Fibroblast of lung (primary cell): ENCODE measurements at regions not wholly inside any gene's neighbourhood (a gene's known extent, or its start where the extent isn't known, plus 50 kb on each side); places are given as distances from the start of the nearest gene placed in this dataset.
"Not testable (repeated sequence)": the region's sequence is repeated elsewhere in the genome, so short reads cannot be mapped to it uniquely, and the experiment has no call there.

Experiments used
- DNase-seq, 2 donors: peaks; one replicate each; pipeline versions ENCODE4 v3.0.0 to v3.0.0-alpha.2; 2010; ENCODE audit warnings: low read depth in 2 of 2
- H2AFZ ChIP-seq: 2 replicates; pipeline ENCODE4 v1.5.1; 2012; ENCODE audit warnings: low read length, control low read depth, inconsistent platforms
- H3K27ac ChIP-seq: 2 replicates; pipeline ENCODE4 v1.5.1; 2011; ENCODE audit warnings: low read length, control low read depth; ENCODE audit not compliant: insufficient read depth
- H3K27me3 ChIP-seq: 2 replicates; pipeline ENCODE4 v1.5.1; 2011; ENCODE audit warnings: mild to moderate bottlenecking, low read length; ENCODE audit not compliant: control insufficient read depth, insufficient read depth
- H3K36me3 ChIP-seq: 2 replicates; pipeline ENCODE4 v1.5.1; 2011; ENCODE audit warnings: low read length; ENCODE audit not compliant: control insufficient read depth, insufficient read depth
- H3K4me1 ChIP-seq: 2 replicates; pipeline ENCODE4 v1.5.1; 2011; ENCODE audit warnings: low read length; ENCODE audit not compliant: control insufficient read depth, insufficient read depth; ENCODE audit errors: extremely low read depth
- H3K4me2 ChIP-seq: 2 replicates; pipeline ENCODE4 v1.5.1; 2011; ENCODE audit warnings: low read length, control low read depth; ENCODE audit not compliant: insufficient read depth; ENCODE audit errors: extremely low read depth
- H3K4me3 ChIP-seq, 4 experiments: fragments of 200-600 bp in 1 of 4; sonication (generic) in 1 of 4; replicated peaks in 1 of 4; 2 replicates each; pipeline ENCODE4 v1.5.1; 2011 to 2016; ENCODE audit warnings: low read length in 4 of 4, low read depth in 3 of 4, mild to moderate bottlenecking in 3 of 4, control low read depth in 2 of 4, inconsistent platforms in 1 of 4, mixed read lengths in 1 of 4; ENCODE audit not compliant: insufficient read depth in 1 of 4; ENCODE audit errors: control extremely low read depth in 1 of 4
- H3K79me2 ChIP-seq: 2 replicates; pipeline ENCODE4 v1.5.1; 2012; ENCODE audit warnings: mild to moderate bottlenecking, low read length, inconsistent platforms; ENCODE audit not compliant: control insufficient read depth, insufficient read depth
- H3K9ac ChIP-seq: 2 replicates; pipeline ENCODE4 v1.5.1; 2011; ENCODE audit warnings: mild to moderate bottlenecking, low read length, control low read depth; ENCODE audit not compliant: insufficient read depth
- H3K9me3 ChIP-seq: 2 replicates; pipeline ENCODE4 v1.5.1; 2012; ENCODE audit warnings: low read depth, low read length; ENCODE audit not compliant: control insufficient read depth, insufficient read depth
- H4K20me1 ChIP-seq: 2 replicates; pipeline ENCODE4 v1.5.1; 2011; ENCODE audit warnings: low read length; ENCODE audit not compliant: control insufficient read depth, insufficient read depth; ENCODE audit errors: extremely low read depth
- CTCF ChIP-seq, 2 donors: IDR thresholded peaks in 1 of 2; conservative IDR thresholded peaks in 1 of 2; 1 replicate in 1 of 2; 2 replicates in 1 of 2; pipeline ENCODE4 v1.5.1; 2011 to 2012; ENCODE audit warnings: low read length in 2 of 2, control low read depth in 1 of 2, inconsistent platforms in 1 of 2, low read depth in 1 of 2, mild to moderate bottlenecking in 1 of 2
- EZH2 ChIP-seq: IDR thresholded peaks from 2 replicates; pipeline ENCODE4 v1.5.1; 2012; ENCODE audit warnings: low read length, control low read depth, mild to moderate bottlenecking; ENCODE audit errors: missing control alignments

- H3K4me1 ChIP-seq, result no peaks in the 10 kb centered on the region
- no peaks in the 10 kb centered on the region for H3K36me3 ChIP-seq
- H3K79me2 ChIP-seq, result no peaks in the 10 kb centered on the region
- no peak overlapping the region for H3K4me2 ChIP-seq
- H3K4me3 ChIP-seq, result no peak overlapping the region
- no peak overlapping the region for H3K9ac ChIP-seq
- no peak for TF ChIP-seq EZH2
- TF ChIP-seq CTCF (conservative IDR thresholded peaks at IDR 0.05 in 1 of 2, IDR thresholded peaks at IDR 0.05 in 1 of 2; ENCODE audit: low read depth in 1 of 2, low read length in 2 of 2), result no peak
- no peaks in the 10 kb centered on the region for H4K20me1 ChIP-seq
- no peaks in the 10 kb centered on the region for H3K9me3 ChIP-seq
- no peak overlapping the region for H3K27ac ChIP-seq
- no peak overlapping the region for H2AFZ ChIP-seq
- DNase-seq, result no peak
- H3K27me3 ChIP-seq, result no peaks in the 10 kb centered on the region
Measured at GRCh38 chr14:84095681-84096080, 1434.3 kb upstream of the FLRT2 start.

GRCh38 chr14:84098261-84098660 is 1431.7 kb upstream of the FLRT2 start:
- H3K36me3 ChIP-seq, result no peaks in the 10 kb centered on the region
- TF ChIP-seq CTCF (conservative IDR thresholded peaks at IDR 0.05 in 1 of 2, IDR thresholded peaks at IDR 0.05 in 1 of 2; ENCODE audit: low read depth in 1 of 2, low read length in 2 of 2) (no peak), EZH2 (no peak)
- no peaks in the 10 kb centered on the region for H3K9me3 ChIP-seq
- H3K79me2 ChIP-seq, result no peaks in the 10 kb centered on the region
- no peaks in the 10 kb centered on the region for H4K20me1 ChIP-seq
- no peak overlapping the region for H3K9ac ChIP-seq
- no peaks in the 10 kb centered on the region for H3K27me3 ChIP-seq
- no peak overlapping the region for H3K4me3 ChIP-seq
- no peak overlapping the region for H2AFZ ChIP-seq
- no peak overlapping the region for H3K4me2 ChIP-seq
- no peaks in the 10 kb centered on the region for H3K4me1 ChIP-seq
- no peak overlapping the region for H3K27ac ChIP-seq
- DNase-seq, result no peak

- H4K20me1 ChIP-seq, H3K27me3 ChIP-seq, H3K4me1 ChIP-seq, H3K4me2 ChIP-seq, H3K9ac ChIP-seq, DNase-seq, H3K27ac ChIP-seq, H3K79me2 ChIP-seq, H3K36me3 ChIP-seq, H2AFZ ChIP-seq, H3K9me3 ChIP-seq, H3K4me3 ChIP-seq: not testable (repeated sequence)
Measured at GRCh38 chr14:84099560-84099959, 1430.4 kb upstream of the FLRT2 start.
